ENCODE measurements at regions not wholly inside any gene's neighbourhood (a gene's known extent, or its start where the extent isn't known, plus 50 kb on each side); places are given as distances from the start of the nearest gene placed in this dataset.

DNA sequence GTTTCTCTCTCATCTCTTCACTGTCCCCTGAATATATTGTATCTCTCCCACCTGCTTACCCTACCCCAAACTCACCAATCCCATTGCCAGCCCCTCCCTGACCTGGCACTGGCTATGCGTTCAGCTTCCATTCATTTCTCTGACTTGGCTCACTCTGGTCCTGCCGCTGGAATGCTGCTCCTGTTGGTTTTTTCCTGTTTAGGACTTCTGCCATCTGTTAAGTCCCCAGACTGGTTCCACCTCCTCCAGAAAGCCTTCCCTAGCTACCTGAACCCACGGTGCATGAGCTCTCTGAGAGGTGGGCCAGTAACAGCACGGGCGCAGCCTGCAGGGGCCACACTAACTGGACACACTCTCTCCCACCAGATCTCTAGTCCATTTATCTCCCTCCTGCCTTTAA, 80.2 kb downstream of the HIF1AN start:
- H3K27me3 ChIP-seq = peaks cover 0 to 88% (median 40%) of the 10 kb centered on the region in 3 donors
- TF ChIP-seq, protein P1, sequence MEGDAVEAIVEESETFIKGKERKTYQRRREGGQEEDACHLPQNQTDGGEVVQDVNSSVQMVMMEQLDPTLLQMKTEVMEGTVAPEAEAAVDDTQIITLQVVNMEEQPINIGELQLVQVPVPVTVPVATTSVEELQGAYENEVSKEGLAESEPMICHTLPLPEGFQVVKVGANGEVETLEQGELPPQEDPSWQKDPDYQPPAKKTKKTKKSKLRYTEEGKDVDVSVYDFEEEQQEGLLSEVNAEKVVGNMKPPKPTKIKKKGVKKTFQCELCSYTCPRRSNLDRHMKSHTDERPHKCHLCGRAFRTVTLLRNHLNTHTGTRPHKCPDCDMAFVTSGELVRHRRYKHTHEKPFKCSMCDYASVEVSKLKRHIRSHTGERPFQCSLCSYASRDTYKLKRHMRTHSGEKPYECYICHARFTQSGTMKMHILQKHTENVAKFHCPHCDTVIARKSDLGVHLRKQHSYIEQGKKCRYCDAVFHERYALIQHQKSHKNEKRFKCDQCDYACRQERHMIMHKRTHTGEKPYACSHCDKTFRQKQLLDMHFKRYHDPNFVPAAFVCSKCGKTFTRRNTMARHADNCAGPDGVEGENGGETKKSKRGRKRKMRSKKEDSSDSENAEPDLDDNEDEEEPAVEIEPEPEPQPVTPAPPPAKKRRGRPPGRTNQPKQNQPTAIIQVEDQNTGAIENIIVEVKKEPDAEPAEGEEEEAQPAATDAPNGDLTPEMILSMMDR (IDR thresholded peaks at IDR 0.05) = no peak
- TF ChIP-seq POLR2AphosphoS5 (IDR thresholded peaks at IDR 0.05) (no peak), EP300 (IDR thresholded peaks at IDR 0.05) (no peak), POLR2A (IDR thresholded peaks at IDR 0.05) (no peak)
- H3K27ac ChIP-seq = no peak overlapping the region
- DNase-seq = no peak
- intact Hi-C loops (cut with DNase I; ENCODE audit: low total_unique reads) = no loop called here
- H3K9me3 ChIP-seq = no peaks in the 10 kb centered on the region
- H3K36me3 ChIP-seq = no peaks in the 10 kb centered on the region
- 52 to 58% (median 52%) methylated on average over 5 of the region's 5 CpGs for WGBS, 5 donors
- no peaks in the 10 kb centered on the region for H3K4me1 ChIP-seq
- H3K4me3 ChIP-seq = no peak overlapping the region

- DNase-seq = no peak
- Histone ChIP-seq H3K36me3 (no peaks in the 10 kb centered on the region), H3K9me3 (no peaks in the 10 kb centered on the region), H3K27me3 (peaks cover 8 to 98% (median 56%) of the 10 kb centered on the region in 3 donors), H3K4me3 (no peak overlapping the region), H3K27ac (no peak overlapping the region), H3K4me1 (peaks cover 0 to 7% (median 0%) of the 10 kb centered on the region in 4 donors)
- TF ChIP-seq EP300 (IDR thresholded peaks at IDR 0.05) = no peak
- no peak for TF ChIP-seq POLR2A (IDR thresholded peaks at IDR 0.05)
- TF ChIP-seq, protein P1 (IDR thresholded peaks at IDR 0.05) = no peak
- no peak for TF ChIP-seq POLR2AphosphoS5 (IDR thresholded peaks at IDR 0.05)
- WGBS, 5 donors = 74 to 80% (median 75%) methylated on average over 11 of the region's 11 CpGs
- intact Hi-C loops (cut with DNase I; ENCODE audit: low total_unique reads) = no loop called here
These were observed 82.4 kb downstream of the HIF1AN start for GRCh38 chr10:100618091-100618615.

- Histone ChIP-seq H3K4me3 (no peak overlapping the region), H3K4me1 (peaks cover 0 to 7% (median 0%) of the 10 kb centered on the region in 4 donors), H3K27me3 (peaks cover 8 to 98% (median 56%) of the 10 kb centered on the region in 3 donors), H3K36me3 (no peaks in the 10 kb centered on the region), H3K27ac (no peak overlapping the region), H3K9me3 (no peaks in the 10 kb centered on the region)
- WGBS, 5 donors = 69 to 77% (median 74%) methylated on average over 5 of the region's 5 CpGs
- intact Hi-C loops (cut with DNase I; ENCODE audit: low total_unique reads) = no loop called here
- TF ChIP-seq EP300 (IDR thresholded peaks at IDR 0.05) (no peak), POLR2AphosphoS5 (IDR thresholded peaks at IDR 0.05) (no peak), POLR2A (IDR thresholded peaks at IDR 0.05) (no peak)
- TF ChIP-seq, protein P1 (IDR thresholded peaks at IDR 0.05) = no peak
- no peak for DNase-seq
These were observed 83.0 kb downstream of the HIF1AN start for GRCh38 chr10:100618632-100619255.

- intact Hi-C loops (cut with DNase I; ENCODE audit: low total_unique reads) = no loop called here
- Histone ChIP-seq H3K4me1 (peaks cover 0 to 7% (median 0%) of the 10 kb centered on the region in 4 donors), H3K36me3 (no peaks in the 10 kb centered on the region), H3K27me3 (peaks cover 8 to 100% (median 62%) of the 10 kb centered on the region in 3 donors), H3K9me3 (no peaks in the 10 kb centered on the region), H3K27ac (no peak overlapping the region), H3K4me3 (no peak overlapping the region)
- no peak for TF ChIP-seq POLR2AphosphoS5 (IDR thresholded peaks at IDR 0.05)
- DNase-seq = no peak
- WGBS, 5 donors = 61 to 68% (median 67%) methylated on average over 6 of the region's 6 CpGs
These were observed 84.5 kb downstream of the HIF1AN start for GRCh38 chr10:100620087-100620835.
